HEK293T (cell line): ENCODE measurements at regions not wholly inside any gene's neighbourhood (a gene's known extent, or its start where the extent isn't known, plus 50 kb on each side); places are given as distances from the start of the nearest gene placed in this dataset.

Experiments
- CTCF ChIA-PET: fragments of 350-600 bp; formaldehyde crosslinking; extraction: SDS; loops from one replicate; lab custom pipeline; 2021; ENCODE audit warnings: antibody characterized with exemption, inconsistent platforms; lab: Yijun Ruan, JAX
- POLR2A ChIA-PET: fragments of 350-600 bp; formaldehyde crosslinking; extraction: SDS; loops from one replicate; lab custom pipeline; 2020; ENCODE audit warnings: antibody characterized with exemption, inconsistent platforms; lab: Yijun Ruan, JAX
- DNase-seq: peaks from one replicate; pipeline ENCODE4 v3.0.0; 2012; ENCODE audit warnings: mixed read lengths; ENCODE audit errors: extremely low spot score
- ARNT ChIP-seq: fragments of 450-650 bp; IDR thresholded peaks from 2 replicates; pipeline ENCODE4 v1.6.1; 2017; ENCODE audit warnings: mild to moderate bottlenecking
- BHLHE40 ChIP-seq: fragments of 450-650 bp; IDR thresholded peaks from 2 replicates; pipeline ENCODE4 v1.6.1; 2016; ENCODE audit warnings: mild to moderate bottlenecking, moderate library complexity, borderline replicate concordance
- CTBP1 ChIP-seq: fragments of 450-650 bp; IDR thresholded peaks from 2 replicates; pipeline ENCODE4 v1.6.1; 2016; ENCODE audit warnings: borderline replicate concordance
- ELF4 ChIP-seq: fragments of 450-650 bp; IDR thresholded peaks from 2 replicates; pipeline ENCODE4 v1.6.1; 2017; ENCODE audit warnings: antibody characterized with exemption
- FOXA1 ChIP-seq: fragments of 450-650 bp; IDR thresholded peaks from 2 replicates; pipeline ENCODE4 v1.6.1; 2016; ENCODE audit warnings: mild to moderate bottlenecking
- FOXK2 ChIP-seq: fragments of 450-650 bp; IDR thresholded peaks from 2 replicates; pipeline ENCODE4 v1.6.1; 2016; ENCODE audit warnings: mild to moderate bottlenecking
- FOXM1 ChIP-seq: fragments of 450-650 bp; IDR thresholded peaks from 2 replicates; pipeline ENCODE4 v1.6.1; 2017; ENCODE audit warnings: mild to moderate bottlenecking, borderline replicate concordance
- HDGF ChIP-seq: fragments of 450-650 bp; IDR thresholded peaks from 2 replicates; pipeline ENCODE4 v1.6.1; 2017; ENCODE audit warnings: antibody characterized with exemption, borderline replicate concordance
- L3MBTL2 ChIP-seq: fragments of 450-650 bp; conservative IDR thresholded peaks from 2 replicates; pipeline ENCODE4 v1.6.1; 2016; ENCODE audit warnings: mild to moderate bottlenecking
- LEF1 ChIP-seq: fragments of 450-650 bp; IDR thresholded peaks from 2 replicates; pipeline ENCODE4 v1.6.1; 2017; ENCODE audit warnings: mild to moderate bottlenecking, borderline replicate concordance
- NFRKB ChIP-seq: fragments of 450-650 bp; IDR thresholded peaks from 2 replicates; pipeline ENCODE4 v1.6.1; 2016; ENCODE audit warnings: mild to moderate bottlenecking, moderate library complexity
- SP1 ChIP-seq: fragments of 450-650 bp; IDR thresholded peaks from 2 replicates; pipeline ENCODE4 v1.6.1; 2017
- SUZ12 ChIP-seq: fragments of 450-650 bp; IDR thresholded peaks from 2 replicates; pipeline ENCODE4 v1.6.1; 2016; ENCODE audit warnings: mild to moderate bottlenecking
- TARDBP ChIP-seq: fragments of 450-650 bp; IDR thresholded peaks from 2 replicates; pipeline ENCODE4 v1.6.1; 2016
- ZNF384 ChIP-seq: fragments of 450-650 bp; IDR thresholded peaks from 2 replicates; pipeline ENCODE4 v1.6.1; 2016
- TF ChIP-seq, protein P1 (sequence below): fragments of 450-650 bp; IDR thresholded peaks from 2 replicates; pipeline ENCODE4 v1.6.1; 2016

DNA sequence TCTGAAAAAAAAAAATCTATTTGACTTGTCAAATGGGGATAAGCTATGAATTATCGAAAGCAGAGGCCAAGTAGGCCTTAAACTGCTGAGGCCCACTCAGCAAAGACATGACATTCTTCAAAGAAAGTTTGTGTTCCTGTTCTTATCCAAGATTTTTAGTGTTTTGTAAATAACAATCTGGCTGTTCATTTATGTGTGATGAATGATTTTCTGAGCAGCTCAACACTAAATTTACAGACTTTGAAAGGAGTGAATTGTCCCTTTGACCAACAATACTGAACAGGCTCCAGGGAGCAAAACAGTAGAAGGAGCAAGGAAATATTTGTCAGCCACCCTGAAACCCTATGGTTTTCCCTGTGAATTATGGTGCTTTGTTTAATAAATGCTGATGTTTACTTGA is 512.6 kb upstream of the NAALADL2 start:
- DNase-seq = no peak
- POLR2A ChIA-PET = no interaction called here
- CTCF ChIA-PET = no interaction called here
- TF ChIP-seq FOXM1 = no peak
- no peak for TF ChIP-seq ELF4
- TF ChIP-seq TARDBP = no peak
- no peak for TF ChIP-seq SUZ12
- TF ChIP-seq NFRKB = no peak
- TF ChIP-seq ARNT = no peak
- no peak for TF ChIP-seq BHLHE40
- TF ChIP-seq SP1 = no peak
- no peak for TF ChIP-seq FOXK2
- no peak for TF ChIP-seq L3MBTL2
- TF ChIP-seq, protein P1, sequence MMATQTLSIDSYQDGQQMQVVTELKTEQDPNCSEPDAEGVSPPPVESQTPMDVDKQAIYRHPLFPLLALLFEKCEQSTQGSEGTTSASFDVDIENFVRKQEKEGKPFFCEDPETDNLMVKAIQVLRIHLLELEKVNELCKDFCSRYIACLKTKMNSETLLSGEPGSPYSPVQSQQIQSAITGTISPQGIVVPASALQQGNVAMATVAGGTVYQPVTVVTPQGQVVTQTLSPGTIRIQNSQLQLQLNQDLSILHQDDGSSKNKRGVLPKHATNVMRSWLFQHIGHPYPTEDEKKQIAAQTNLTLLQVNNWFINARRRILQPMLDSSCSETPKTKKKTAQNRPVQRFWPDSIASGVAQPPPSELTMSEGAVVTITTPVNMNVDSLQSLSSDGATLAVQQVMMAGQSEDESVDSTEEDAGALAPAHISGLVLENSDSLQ = no peak
- TF ChIP-seq LEF1 = no peak
- TF ChIP-seq HDGF = no peak

DNA sequence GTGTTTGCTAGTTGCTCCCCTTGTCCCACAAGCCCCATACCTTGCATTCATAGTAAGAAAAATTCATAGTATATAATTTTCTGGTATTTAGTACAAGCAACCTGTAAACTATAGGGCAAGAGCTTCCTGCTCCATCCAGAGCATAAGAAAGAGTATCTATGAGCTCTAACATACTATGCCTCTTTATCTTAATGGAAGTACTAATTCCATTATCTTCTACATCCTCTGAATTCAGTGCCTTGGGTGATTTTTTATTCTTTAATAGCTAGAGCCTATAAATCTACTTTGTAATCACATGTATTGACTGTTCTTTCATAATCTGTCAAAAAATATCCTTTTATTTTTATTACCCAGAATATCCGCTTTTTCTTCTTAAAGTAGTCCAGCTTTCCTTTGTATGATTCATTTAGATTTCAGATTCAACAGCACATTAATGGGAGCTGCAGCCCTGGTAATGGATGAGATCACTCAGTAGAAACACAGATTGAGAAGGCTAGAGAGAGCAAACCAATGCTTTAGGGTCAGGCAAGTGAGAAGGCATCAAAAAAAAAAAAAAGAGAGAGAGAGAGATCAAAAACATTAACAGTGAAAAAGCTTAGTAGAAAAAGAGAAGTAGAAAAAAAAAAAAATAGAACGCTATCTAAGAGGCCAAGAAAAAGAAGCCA is 511.5 kb upstream of the NAALADL2 start:
- no peak for TF ChIP-seq BHLHE40
- DNase-seq = no peak
- POLR2A ChIA-PET = interaction anchor here (1.4 kb wide), 1 partner anchor 93 kb away, joined by 4 read pairs; no protein-coding TSS in a partner anchor
- CTCF ChIA-PET = no interaction called here

DNA sequence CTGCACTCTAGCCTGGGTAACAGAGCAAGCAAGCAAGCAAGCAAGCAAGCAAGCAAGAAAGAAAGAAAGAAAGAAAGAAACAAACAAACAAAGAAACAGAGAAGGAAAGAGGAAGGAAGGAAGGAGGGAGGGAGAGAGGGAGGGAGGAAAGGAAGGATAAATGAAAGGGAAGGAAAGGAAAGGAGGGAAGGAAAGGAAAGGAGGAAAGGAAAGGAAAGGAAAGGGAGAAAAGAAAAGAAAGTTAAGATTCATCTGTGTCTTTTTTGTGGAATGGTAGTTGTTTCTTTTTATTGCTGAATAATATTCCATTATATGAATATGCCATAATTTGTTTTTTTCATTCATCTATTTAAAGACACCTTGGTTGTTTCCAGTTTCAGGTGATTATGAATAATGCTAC is 506.9 kb upstream of the NAALADL2 start:
- ChIA-PET CTCF (no interaction called here), POLR2A (no interaction called here)
- DNase-seq = no peak
- TF ChIP-seq, protein P1 = no peak
- TF ChIP-seq FOXM1 (no peak), FOXA1 (no peak), NFRKB (no peak), ELF4 (no peak), SUZ12 (no peak), FOXK2 (no peak), ZNF384 (no peak), SP1 (no peak)

DNA sequence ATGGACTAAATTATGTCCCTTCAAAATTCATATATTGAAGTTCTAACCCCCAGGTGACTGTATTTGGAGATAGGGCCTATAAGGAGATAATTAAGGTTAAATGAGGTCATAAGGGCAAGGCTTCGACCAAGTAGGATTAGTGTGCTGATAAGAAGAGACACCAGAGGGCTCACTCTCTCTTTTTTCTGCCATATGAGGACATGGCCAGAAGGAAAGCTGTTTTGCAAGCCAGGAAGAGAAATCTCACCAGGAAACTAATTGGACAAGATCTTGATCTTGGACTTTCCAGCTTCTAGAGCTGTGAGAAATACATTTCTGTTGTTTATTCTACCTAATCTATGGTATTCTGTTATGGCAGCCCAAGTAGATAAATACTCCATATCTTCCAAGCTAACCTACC is 503.6 kb upstream of the NAALADL2 start:
- ChIA-PET POLR2A (no interaction called here), CTCF (no interaction called here)
- TF ChIP-seq FOXM1 (no peak), SP1 (no peak)
- DNase-seq = peak; percentile 24

DNA sequence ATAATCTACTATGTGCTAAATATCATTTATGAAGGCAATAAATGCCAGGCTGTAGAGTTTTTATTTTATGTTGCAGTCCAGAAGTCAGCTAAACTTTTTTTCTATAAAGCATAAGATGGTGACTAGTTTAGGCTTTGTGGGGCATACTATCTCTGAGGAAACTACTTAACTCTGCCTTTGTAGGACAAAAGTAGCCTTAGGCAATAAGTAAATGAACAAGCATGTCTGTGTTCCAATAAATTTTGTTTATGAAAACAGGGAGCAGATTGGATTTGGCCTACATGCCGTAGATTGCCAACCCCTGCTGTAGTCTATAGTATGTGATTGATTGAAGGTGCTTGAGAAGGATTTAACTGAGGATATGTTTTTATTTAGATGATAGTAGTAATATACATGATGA is 502.5 kb upstream of the NAALADL2 start:
- ChIA-PET CTCF (no interaction called here), POLR2A (no interaction called here)
- no peak for TF ChIP-seq ELF4
- TF ChIP-seq L3MBTL2 = no peak
- no peak for TF ChIP-seq LEF1
- no peak for TF ChIP-seq BHLHE40
- TF ChIP-seq, protein P1 = peak; percentile 68
- DNase-seq = no peak

DNA sequence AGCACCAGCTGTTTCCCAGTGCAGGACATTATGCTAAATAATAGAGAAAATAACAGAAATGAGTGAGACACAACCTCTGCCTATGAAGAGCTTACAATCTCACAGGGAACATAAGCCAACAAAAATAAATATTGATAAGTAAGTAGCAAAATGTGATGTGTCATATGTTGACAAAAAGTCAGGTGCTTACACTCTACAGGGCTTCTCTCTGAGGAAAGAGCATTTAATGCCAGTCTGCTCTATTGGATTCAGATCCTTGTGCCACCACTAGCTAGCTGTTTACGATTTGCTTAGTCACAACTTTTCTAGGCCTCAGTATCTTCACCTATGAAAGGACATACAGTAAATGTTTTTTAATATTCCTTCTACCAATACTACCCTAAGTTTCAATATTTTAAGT is 500.9 kb upstream of the NAALADL2 start:
- TF ChIP-seq ZNF384 = no peak
- no peak for TF ChIP-seq ARNT
- no peak for TF ChIP-seq CTBP1
- no peak for TF ChIP-seq L3MBTL2
- no peak for TF ChIP-seq TARDBP
- TF ChIP-seq ELF4 = no peak
- TF ChIP-seq FOXA1 = no peak
- no peak for TF ChIP-seq HDGF
- no peak for TF ChIP-seq FOXK2
- ChIA-PET CTCF (no interaction called here), POLR2A (no interaction called here)
- no peak for DNase-seq

DNA sequence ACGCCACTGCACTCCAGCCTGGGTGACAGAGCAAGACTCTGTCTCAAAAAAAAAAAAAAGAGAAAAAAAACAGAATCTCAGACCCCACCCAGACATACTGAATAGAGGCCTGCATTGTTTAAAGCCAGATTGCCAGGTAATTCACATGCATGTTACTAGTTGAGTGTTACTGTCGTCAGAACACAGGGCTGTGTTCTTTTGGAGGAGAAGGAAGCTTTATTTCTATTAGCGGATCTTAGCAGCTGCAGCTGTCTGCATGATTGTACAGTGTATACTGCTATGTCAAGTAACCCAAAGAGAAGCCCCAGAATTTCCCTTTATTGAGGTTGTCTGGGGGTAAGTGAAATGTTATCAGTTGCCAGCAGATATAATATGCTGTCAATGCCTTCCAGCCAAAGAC is 496.6 kb upstream of the NAALADL2 start:
- ChIA-PET CTCF (no interaction called here), POLR2A (no interaction called here)
- TF ChIP-seq L3MBTL2 (no peak), BHLHE40 (no peak), SP1 (no peak), FOXK2 (no peak), SUZ12 (no peak), ARNT (no peak), LEF1 (no peak), CTBP1 (no peak), ELF4 (no peak), NFRKB (no peak), HDGF (no peak), FOXA1 (no peak)
- TF ChIP-seq, protein P1 = no peak

More for the DNA sequence above, 496.6 kb upstream of the NAALADL2 start:
- no peak for DNase-seq
